Activated T-cell treated with anti-CD3 and anti-CD28 coated beads for 48 hours (primary cell): ENCODE measurements at regions not wholly inside any gene's neighbourhood (a gene's known extent, or its start where the extent isn't known, plus 50 kb on each side); places are given as distances from the start of the nearest gene placed in this dataset.

Experiments
- DNase-seq: peaks from one replicate; pipeline ENCODE4 v3.0.0-alpha.2; 2020; ENCODE audit warnings: low read depth

- DNase-seq, result no peak
These were observed 100.8 kb upstream of the ASAP2 start for GRCh38 chr2:9105601-9106337.

- DNase-seq, result no peak
These were observed 100.3 kb upstream of the MBOAT2 start for GRCh38 chr2:9103663-9104277.

GRCh38 chr2:9102861-9103662 is 99.6 kb upstream of the MBOAT2 start:
- no peak for DNase-seq

- DNase-seq, result no peak
These were observed 98.4 kb upstream of the MBOAT2 start for GRCh38 chr2:9101763-9102425.

GRCh38 chr2:9100080-9100876 is 96.8 kb upstream of the MBOAT2 start:
- no peak for DNase-seq

GRCh38 chr2:9099341-9099751 is 95.9 kb upstream of the MBOAT2 start:
- peak; percentile 18 for DNase-seq

GRCh38 chr2:9097892-9098291 is 94.4 kb upstream of the MBOAT2 start:
- no peak for DNase-seq

GRCh38 chr2:9097239-9097638 is 93.8 kb upstream of the MBOAT2 start:
- no peak for DNase-seq

- no peak for DNase-seq
These were observed 93.3 kb upstream of the MBOAT2 start for GRCh38 chr2:9096761-9097160.

GRCh38 chr2:9095690-9096089 is 92.2 kb upstream of the MBOAT2 start:
- no peak for DNase-seq

- no peak for DNase-seq
These were observed 91.7 kb upstream of the MBOAT2 start for GRCh38 chr2:9095226-9095625.

GRCh38 chr2:9094117-9094516 is 90.6 kb upstream of the MBOAT2 start:
- no peak for DNase-seq

- DNase-seq, result no peak
These were observed 89.8 kb upstream of the MBOAT2 start for GRCh38 chr2:9093324-9093723.

GRCh38 chr2:9092383-9093282 is 89.1 kb upstream of the MBOAT2 start:
- no peak for DNase-seq

GRCh38 chr2:9091811-9092210 is 88.3 kb upstream of the MBOAT2 start:
- no peak for DNase-seq

- DNase-seq, result no peak
These were observed 86.3 kb upstream of the MBOAT2 start for GRCh38 chr2:9089831-9090230.

GRCh38 chr2:9087121-9087681 is 83.7 kb upstream of the MBOAT2 start:
- no peak for DNase-seq

- DNase-seq, result no peak
These were observed 83.0 kb upstream of the MBOAT2 start for GRCh38 chr2:9086465-9086864.

GRCh38 chr2:9085353-9085752 is 81.9 kb upstream of the MBOAT2 start:
- no peak for DNase-seq

- DNase-seq, result no peak
These were observed 79.8 kb upstream of the MBOAT2 start for GRCh38 chr2:9083287-9083686.
